Gastrocnemius medialis (tissue), 4 donors: ENCODE measurements at regions not wholly inside any gene's neighbourhood (a gene's known extent, or its start where the extent isn't known, plus 50 kb on each side); places are given as distances from the start of the nearest gene placed in this dataset.

Experiments used
- POLR2A ChIP-seq, 2 donors: fragments of 450-650 bp; IDR thresholded peaks; one replicate each; pipeline ENCODE4 v1.6.1; 2017; ENCODE audit warnings: antibody characterized with exemption in 2 of 2, mild to moderate bottlenecking in 2 of 2, moderate library complexity in 2 of 2
- TF ChIP-seq, protein P1 (sequence below), 5 experiments: fragments of 450-650 bp in 3 of 5; fragments of 200-600 bp in 2 of 5; sonication (generic) in 2 of 5; IDR thresholded peaks in 4 of 5; conservative IDR thresholded peaks in 1 of 5; 1 replicate in 4 of 5; 2 replicates in 1 of 5; pipeline ENCODE4 v1.5.1; 2016 to 2019; ENCODE audit warnings: antibody characterized with exemption in 5 of 5, mild to moderate bottlenecking in 3 of 5, moderate library complexity in 3 of 5

GRCh38 chr6:87763901-87764300 is 61.9 kb upstream of the AKIRIN2 start:
- no peak for TF ChIP-seq POLR2A (IDR thresholded peaks at IDR 0.05)
- TF ChIP-seq, protein P1, sequence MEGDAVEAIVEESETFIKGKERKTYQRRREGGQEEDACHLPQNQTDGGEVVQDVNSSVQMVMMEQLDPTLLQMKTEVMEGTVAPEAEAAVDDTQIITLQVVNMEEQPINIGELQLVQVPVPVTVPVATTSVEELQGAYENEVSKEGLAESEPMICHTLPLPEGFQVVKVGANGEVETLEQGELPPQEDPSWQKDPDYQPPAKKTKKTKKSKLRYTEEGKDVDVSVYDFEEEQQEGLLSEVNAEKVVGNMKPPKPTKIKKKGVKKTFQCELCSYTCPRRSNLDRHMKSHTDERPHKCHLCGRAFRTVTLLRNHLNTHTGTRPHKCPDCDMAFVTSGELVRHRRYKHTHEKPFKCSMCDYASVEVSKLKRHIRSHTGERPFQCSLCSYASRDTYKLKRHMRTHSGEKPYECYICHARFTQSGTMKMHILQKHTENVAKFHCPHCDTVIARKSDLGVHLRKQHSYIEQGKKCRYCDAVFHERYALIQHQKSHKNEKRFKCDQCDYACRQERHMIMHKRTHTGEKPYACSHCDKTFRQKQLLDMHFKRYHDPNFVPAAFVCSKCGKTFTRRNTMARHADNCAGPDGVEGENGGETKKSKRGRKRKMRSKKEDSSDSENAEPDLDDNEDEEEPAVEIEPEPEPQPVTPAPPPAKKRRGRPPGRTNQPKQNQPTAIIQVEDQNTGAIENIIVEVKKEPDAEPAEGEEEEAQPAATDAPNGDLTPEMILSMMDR (IDR thresholded peaks at IDR 0.05 in 4 of 5, conservative IDR thresholded peaks at IDR 0.05 in 1 of 5) = no peak
